ENCODE measurements at regions not wholly inside any gene's neighbourhood (a gene's known extent, or its start where the extent isn't known, plus 50 kb on each side); places are given as distances from the start of the nearest gene placed in this dataset.

DNA sequence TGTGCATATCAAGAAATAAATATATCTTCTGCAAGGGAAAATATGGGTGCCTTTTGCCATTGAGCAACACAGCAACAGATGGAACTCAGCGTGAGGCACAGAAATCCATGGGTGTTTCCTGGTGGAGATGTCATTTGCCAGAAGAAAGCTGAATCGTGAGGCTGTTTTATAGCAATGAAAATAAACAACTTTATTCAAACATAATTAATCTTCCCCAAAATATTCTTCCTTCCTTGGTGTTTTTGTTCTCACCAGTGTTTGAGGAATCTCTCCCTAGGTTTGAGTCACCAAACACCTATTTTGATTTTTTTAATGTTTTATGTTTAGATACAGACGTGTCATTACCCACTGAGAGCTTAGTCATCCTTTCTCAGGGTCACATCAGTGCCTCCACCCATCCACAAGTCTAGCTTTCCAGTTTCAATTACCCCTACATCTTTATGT, 65.8 kb upstream of the PAPPA start:
- peaks cover 9% of the 10 kb centered on the region for H3K27me3 Mint-ChIP-seq (ENCODE audit: low read depth)
- no peaks in the 10 kb centered on the region for H3K4me1 Mint-ChIP-seq
- peaks cover 7% of the 10 kb centered on the region for H3K9me3 Mint-ChIP-seq
- no peak overlapping the region for H3K4me3 Mint-ChIP-seq
- no peaks in the 10 kb centered on the region for H3K36me3 Mint-ChIP-seq
- TF ChIP-seq CTCF (IDR thresholded peaks at IDR 0.05; ENCODE audit: unreplicated experiment), result no peak
- H3K27ac Mint-ChIP-seq, result no peak overlapping the region
- DNase-seq (ENCODE audit: low spot score in 2 of 2, unreplicated experiment in 2 of 2), result no peak

DNA sequence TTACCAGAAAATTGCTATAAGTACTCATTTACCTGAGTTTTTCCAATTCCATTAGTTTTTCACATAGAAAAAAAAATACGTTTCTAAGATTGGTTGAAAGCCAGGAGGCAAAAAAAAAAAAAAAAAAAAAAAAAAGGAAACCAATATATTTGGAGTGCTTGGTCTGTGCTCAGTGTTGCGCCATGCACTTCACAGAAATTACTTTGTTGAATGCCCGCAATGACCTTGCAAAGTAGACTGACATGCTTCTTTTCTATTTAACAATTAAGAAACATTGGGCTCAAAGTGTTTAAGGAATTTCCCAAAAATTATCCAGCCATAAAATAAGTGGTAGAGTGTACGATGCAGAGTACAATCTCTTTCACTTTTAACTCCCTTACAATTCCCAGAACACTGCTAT, 65.2 kb upstream of the PAPPA start:
- no peak for TF ChIP-seq CTCF (IDR thresholded peaks at IDR 0.05; ENCODE audit: unreplicated experiment)
- Mint-ChIP-seq H3K4me1 (no peaks in the 10 kb centered on the region), H3K36me3 (no peaks in the 10 kb centered on the region), H3K4me3 (no peak overlapping the region), H3K27me3 (ENCODE audit: low read depth) (peaks cover 9% of the 10 kb centered on the region), H3K27ac (no peak overlapping the region), H3K9me3 (peaks cover 7% of the 10 kb centered on the region)
- DNase-seq (ENCODE audit: low spot score in 2 of 2, unreplicated experiment in 2 of 2), result no peak

GRCh38 chr9:116090030-116090770, 63.4 kb upstream of the PAPPA start:
- Mint-ChIP-seq H3K4me3 (no peak overlapping the region), H3K27ac (no peak overlapping the region), H3K27me3 (ENCODE audit: low read depth) (no peaks in the 10 kb centered on the region), H3K4me1 (no peaks in the 10 kb centered on the region), H3K36me3 (no peaks in the 10 kb centered on the region), H3K9me3 (peaks cover 7% of the 10 kb centered on the region)
- no peak for TF ChIP-seq CTCF (IDR thresholded peaks at IDR 0.05; ENCODE audit: unreplicated experiment)
- no peak for DNase-seq (ENCODE audit: low spot score in 2 of 2, unreplicated experiment in 2 of 2)

DNA sequence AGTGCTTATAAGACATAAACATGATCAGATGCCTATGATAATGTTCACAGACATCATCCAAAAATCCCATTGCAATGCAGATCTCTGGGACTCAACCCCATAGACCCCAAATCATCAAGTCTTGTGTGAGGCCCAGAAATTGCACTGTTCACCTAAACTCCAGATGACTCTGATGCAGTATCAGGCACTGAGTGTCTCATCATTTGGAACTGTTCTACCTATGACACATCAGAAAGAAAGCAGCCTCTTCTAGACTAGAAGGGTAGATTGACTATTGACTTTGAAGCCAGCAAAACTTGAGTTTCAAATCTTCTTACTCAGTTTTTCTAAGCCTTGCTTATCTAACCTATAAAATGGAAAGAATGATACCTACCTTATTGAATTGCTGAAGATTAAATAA, 58.7 kb upstream of the PAPPA start:
- H3K4me1 Mint-ChIP-seq, result no peaks in the 10 kb centered on the region
- peaks cover 3% of the 10 kb centered on the region for H3K27me3 Mint-ChIP-seq (ENCODE audit: low read depth)
- H3K4me3 Mint-ChIP-seq, result no peak overlapping the region
- TF ChIP-seq CTCF (IDR thresholded peaks at IDR 0.05; ENCODE audit: unreplicated experiment), result no peak
- no peak overlapping the region for H3K27ac Mint-ChIP-seq
- DNase-seq (ENCODE audit: low spot score in 2 of 2, unreplicated experiment in 2 of 2), result no peak
- peaks cover 7% of the 10 kb centered on the region for H3K9me3 Mint-ChIP-seq
- H3K36me3 Mint-ChIP-seq, result no peaks in the 10 kb centered on the region

- Mint-ChIP-seq H3K36me3 (no peaks in the 10 kb centered on the region), H3K4me1 (no peaks in the 10 kb centered on the region), H3K4me3 (no peak overlapping the region), H3K9me3 (peaks cover 7% of the 10 kb centered on the region), H3K27ac (no peak overlapping the region), H3K27me3 (ENCODE audit: low read depth) (peaks cover 3% of the 10 kb centered on the region)
- TF ChIP-seq CTCF (IDR thresholded peaks at IDR 0.05; ENCODE audit: unreplicated experiment), result no peak
- no peak for DNase-seq (ENCODE audit: low spot score in 2 of 2, unreplicated experiment in 2 of 2)
These were observed 58.2 kb upstream of the PAPPA start for GRCh38 chr9:116095403-116095802.

All from mesothelial cell of epicardium (in vitro differentiated cells).